HUDEP-2 (cell line): ENCODE measurements at regions not wholly inside any gene's neighbourhood (a gene's known extent, or its start where the extent isn't known, plus 50 kb on each side); places are given as distances from the start of the nearest gene placed in this dataset.

Experiments used
- DNase-seq, 76 experiments: peaks; one replicate each; lab custom pipeline; 2025; ENCODE audit not compliant: unreplicated experiment in 76 of 76; lab: John Stamatoyannopoulos, UW

GRCh38 chr9:12463641-12464040 is 229.5 kb upstream of the TYRP1 start:
- DNase-seq: no peak

- no peak for DNase-seq
These were observed 228.8 kb upstream of the TYRP1 start for GRCh38 chr9:12464400-12464799.

GRCh38 chr9:12464910-12465512 is 228.2 kb upstream of the TYRP1 start:
- DNase-seq: peak in 5 of 76 experiments; percentile 0 to 9 (median 7)

GRCh38 chr9:12469084-12469483 is 224.1 kb upstream of the TYRP1 start:
- DNase-seq: no peak

- DNase-seq: no peak
These were observed 198.8 kb upstream of the TYRP1 start for GRCh38 chr9:12494411-12494810.

GRCh38 chr9:12497790-12498189 is 195.4 kb upstream of the TYRP1 start:
- no peak for DNase-seq

GRCh38 chr9:12502520-12502919 is 190.7 kb upstream of the TYRP1 start:
- no peak for DNase-seq

GRCh38 chr9:12503606-12504122 is 189.5 kb upstream of the TYRP1 start:
- no peak for DNase-seq

GRCh38 chr9:12510551-12510950 is 182.6 kb upstream of the TYRP1 start:
- no peak for DNase-seq

- no peak for DNase-seq
These were observed 181.5 kb upstream of the TYRP1 start for GRCh38 chr9:12511726-12512125.

- no peak for DNase-seq
These were observed 177.2 kb upstream of the TYRP1 start for GRCh38 chr9:12516031-12516430.

- DNase-seq: no peak
These were observed 176.6 kb upstream of the TYRP1 start for GRCh38 chr9:12516573-12516972.

GRCh38 chr9:12538842-12539579 is 154.2 kb upstream of the TYRP1 start:
- no peak for DNase-seq

GRCh38 chr9:12539580-12539975 is 153.6 kb upstream of the TYRP1 start:
- no peak for DNase-seq

- DNase-seq: no peak
These were observed 148.5 kb upstream of the TYRP1 start for GRCh38 chr9:12544700-12545099.

- no peak for DNase-seq
These were observed 138.5 kb upstream of the TYRP1 start for GRCh38 chr9:12554636-12555035.

- DNase-seq: no peak
These were observed 126.6 kb upstream of the TYRP1 start for GRCh38 chr9:12566404-12567090.

- no peak for DNase-seq
These were observed 108.3 kb upstream of the TYRP1 start for GRCh38 chr9:12584656-12585522.

- DNase-seq: no peak
These were observed 97.8 kb upstream of the TYRP1 start for GRCh38 chr9:12595400-12595799.

- DNase-seq: no peak
These were observed 88.9 kb upstream of the TYRP1 start for GRCh38 chr9:12604164-12604821.
